HAP-1 (cell line): ENCODE measurements at regions not wholly inside any gene's neighbourhood (a gene's known extent, or its start where the extent isn't known, plus 50 kb on each side); places are given as distances from the start of the nearest gene placed in this dataset.
"Not testable (repeated sequence)": the region's sequence is repeated elsewhere in the genome, so short reads cannot be mapped to it uniquely, and the experiment has no call there.

Experiments
- DNase-seq, 2 experiments: peaks; one replicate each; pipeline ENCODE4 v3.0.0-alpha.2; 2016 to 2020; ENCODE audit warnings: low spot score in 2 of 2
- H3K27me3 ChIP-seq: fragments of 250-450 bp; sonication (Bioruptor Pico); 2 replicates; pipeline ENCODE4 v1.5.1; 2020; ENCODE audit warnings: low read depth, mild to moderate bottlenecking, moderate library complexity
- H3K36me3 ChIP-seq: fragments of 250-450 bp; sonication (Bioruptor Pico); replicated peaks from 2 replicates; pipeline ENCODE4 v1.5.1; 2020; ENCODE audit warnings: mild to moderate bottlenecking
- H3K4me1 ChIP-seq: fragments of 250-450 bp; sonication (Bioruptor Pico); 2 replicates; pipeline ENCODE4 v1.5.1; 2020; ENCODE audit warnings: mild to moderate bottlenecking
- H3K4me3 ChIP-seq: fragments of 250-450 bp; sonication (Bioruptor Pico); 2 replicates; pipeline ENCODE4 v1.5.1; 2020; ENCODE audit warnings: mild to moderate bottlenecking, moderate library complexity
- H3K9me3 ChIP-seq: fragments of 250-450 bp; sonication (Bioruptor Pico); 2 replicates; pipeline ENCODE4 v1.5.1; 2020; ENCODE audit warnings: mild to moderate bottlenecking, moderate library complexity
- in situ Hi-C: fragments of 300-500 bp; cut with MboI; formaldehyde crosslinking; loops from 3 replicates; pipeline ENCODE4 v1.14.3; 2020; ENCODE audit warnings: low sequenced_read_pairs, inconsistent platforms, mixed read lengths

DNA sequence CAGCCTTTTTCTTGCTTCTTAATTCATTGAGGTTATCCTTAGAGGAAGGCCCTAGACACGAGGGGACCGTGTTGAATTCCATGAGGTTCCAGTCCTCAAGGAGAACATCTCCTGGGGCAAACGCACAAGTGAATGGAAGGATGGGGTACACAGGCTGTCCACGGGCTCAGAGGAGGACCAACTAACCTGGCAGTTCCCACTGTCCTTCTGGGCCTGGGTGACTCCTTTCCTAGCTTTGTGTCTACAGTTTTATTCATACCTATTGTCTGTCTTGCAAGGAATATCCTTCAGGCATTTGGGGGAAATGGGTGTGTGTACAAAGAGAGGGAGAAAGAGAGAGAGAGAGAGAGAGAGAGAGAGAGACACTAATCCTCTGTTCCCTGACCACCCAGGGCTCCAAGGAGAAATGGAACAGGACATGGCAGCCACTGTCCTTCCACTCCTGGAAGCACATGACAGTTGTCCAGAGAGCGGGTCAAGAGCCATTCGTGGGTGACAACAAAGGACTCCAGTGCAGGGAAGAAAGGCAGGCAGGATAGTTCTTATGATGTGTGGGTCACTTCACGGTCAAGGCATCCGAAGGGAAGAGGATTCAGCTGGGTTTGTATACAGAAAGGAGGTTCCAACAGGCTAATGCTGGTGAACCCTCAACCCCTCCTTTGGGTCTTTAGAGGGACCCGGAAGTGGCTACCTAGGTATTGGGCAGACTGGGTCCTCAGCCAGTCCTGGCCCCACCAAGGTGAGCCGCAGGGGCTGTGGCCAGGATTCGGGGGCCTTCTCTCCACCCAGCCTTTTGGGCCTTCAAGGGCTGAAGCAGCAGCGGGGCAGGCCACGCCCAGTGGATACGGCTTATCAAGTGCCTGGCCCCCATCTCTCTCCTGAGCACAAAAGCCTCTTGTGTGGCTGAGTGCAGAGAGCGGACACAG, 150.6 kb downstream of the MYCN start:
- Histone ChIP-seq H3K9me3 (no peaks in the 10 kb centered on the region), H3K36me3 (no peaks in the 10 kb centered on the region), H3K27me3 (no peaks in the 10 kb centered on the region), H3K4me1 (no peaks in the 10 kb centered on the region), H3K4me3 (no peak overlapping the region)
- DNase-seq: no peak
- in situ Hi-C loops: no loop called here

DNA sequence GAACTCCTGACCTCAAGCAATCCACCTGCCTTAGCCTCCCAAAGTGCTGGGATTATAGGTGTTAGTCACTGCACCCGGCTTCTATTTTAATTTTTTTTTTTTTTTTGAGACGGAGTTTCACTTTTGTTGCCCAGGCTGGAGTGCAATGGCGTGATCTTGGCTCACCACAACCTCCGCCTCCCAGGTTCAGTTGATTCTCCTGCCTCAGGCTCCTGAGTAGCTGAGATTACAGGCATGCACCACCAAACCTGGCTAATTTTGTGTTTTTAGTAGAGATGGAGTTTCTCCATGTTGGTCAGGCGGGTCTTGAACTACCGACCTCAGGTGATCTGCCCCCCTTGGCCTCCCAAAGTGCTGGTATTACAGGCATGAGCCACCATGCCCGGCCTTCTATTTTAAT, 149.1 kb downstream of the MYCN start:
- H3K9me3 ChIP-seq, in situ Hi-C loops, DNase-seq, H3K27me3 ChIP-seq, H3K4me3 ChIP-seq, H3K36me3 ChIP-seq, H3K4me1 ChIP-seq: not testable (repeated sequence)

DNA sequence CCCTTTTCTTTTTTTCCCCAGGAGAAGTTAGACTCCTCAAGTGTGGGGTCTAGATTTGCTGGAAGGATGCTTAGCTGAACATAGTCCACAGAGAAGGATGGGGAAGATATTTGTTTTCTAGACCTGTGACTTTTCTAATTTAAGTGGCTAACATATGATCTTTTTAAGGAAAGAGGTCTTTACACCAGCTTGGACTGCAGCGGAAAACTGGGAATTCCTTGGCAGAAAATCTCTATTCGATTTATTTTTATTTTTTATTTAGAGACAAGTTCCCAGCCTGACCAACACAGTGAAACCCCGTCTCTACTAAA, 148.4 kb downstream of the MYCN start:
- DNase-seq: no peak
- in situ Hi-C loops: no loop called here

DNA sequence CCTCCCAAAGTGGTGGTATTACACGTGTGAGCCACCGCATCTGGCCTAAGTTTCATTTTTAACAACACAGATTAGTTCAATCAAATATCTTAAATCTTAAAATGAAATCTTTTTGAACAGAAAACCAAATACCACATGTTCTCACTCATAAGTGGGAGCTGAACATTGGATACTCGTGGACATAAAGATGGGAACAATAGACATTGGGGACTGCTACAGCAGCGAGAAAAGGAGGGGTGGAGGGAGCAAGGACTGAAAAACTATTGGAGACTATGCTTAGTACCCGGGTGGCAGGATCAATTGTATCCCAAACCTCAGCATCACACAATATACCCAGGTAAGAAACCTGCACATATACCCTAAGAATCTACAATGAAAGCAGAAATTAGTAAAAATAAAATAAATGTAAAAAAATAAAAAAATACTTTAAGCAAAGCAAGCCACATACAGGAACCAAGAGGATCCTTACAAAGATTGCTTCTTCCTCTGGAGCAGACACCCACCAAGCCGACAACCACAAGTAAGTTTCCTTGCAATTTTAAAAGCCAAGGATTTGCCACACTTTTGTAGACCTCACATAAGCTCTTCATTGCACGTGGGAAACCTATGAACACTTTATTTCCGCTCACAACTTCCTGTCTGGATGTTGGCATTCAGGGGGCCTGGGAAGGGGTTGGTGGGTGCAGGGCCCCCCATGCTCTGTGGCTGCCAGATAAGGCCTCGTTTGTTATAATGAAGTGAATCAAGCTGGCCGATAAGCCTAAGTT, 147.9 kb downstream of the MYCN start:
- H3K4me3 ChIP-seq: no peak overlapping the region
- H3K9me3 ChIP-seq: no peaks in the 10 kb centered on the region
- in situ Hi-C loops: no loop called here
- no peaks in the 10 kb centered on the region for H3K27me3 ChIP-seq
- H3K36me3 ChIP-seq: no peaks in the 10 kb centered on the region
- no peak for DNase-seq
- no peaks in the 10 kb centered on the region for H3K4me1 ChIP-seq

More for the DNA sequence above, 148.4 kb downstream of the MYCN start:
- Histone ChIP-seq H3K36me3 (no peaks in the 10 kb centered on the region), H3K27me3 (no peaks in the 10 kb centered on the region), H3K9me3 (no peaks in the 10 kb centered on the region), H3K4me3 (no peak overlapping the region), H3K4me1 (no peaks in the 10 kb centered on the region)

DNA sequence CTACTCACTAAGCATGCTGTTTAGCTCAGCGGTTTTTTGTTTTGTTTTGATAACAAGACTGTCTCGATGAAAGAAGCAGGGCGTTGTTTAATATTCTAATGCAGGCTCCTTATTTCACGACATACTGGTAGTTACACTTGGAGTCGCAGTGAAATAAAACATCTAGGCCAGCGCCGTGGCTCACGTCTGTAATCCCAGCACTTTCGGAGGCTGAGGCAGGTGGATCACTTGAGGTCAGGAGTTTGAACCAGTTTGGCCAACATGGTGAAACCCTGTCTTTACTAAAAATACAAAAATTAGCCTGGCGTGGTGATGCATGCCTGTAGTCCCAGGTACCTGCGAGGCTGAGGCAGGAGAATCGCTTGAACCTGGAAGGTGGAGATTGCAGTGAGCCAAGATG, 145.8 kb downstream of the MYCN start:
- H3K4me1 ChIP-seq, in situ Hi-C loops, H3K36me3 ChIP-seq, H3K4me3 ChIP-seq, DNase-seq, H3K9me3 ChIP-seq, H3K27me3 ChIP-seq: not testable (repeated sequence)

- DNase-seq: no peak
- no peaks in the 10 kb centered on the region for H3K27me3 ChIP-seq
- in situ Hi-C loops: no loop called here
- H3K36me3 ChIP-seq: no peaks in the 10 kb centered on the region
- no peak overlapping the region for H3K4me3 ChIP-seq
- H3K4me1 ChIP-seq: no peaks in the 10 kb centered on the region
- H3K9me3 ChIP-seq: no peaks in the 10 kb centered on the region
These were observed 144.7 kb downstream of the MYCN start for GRCh38 chr2:16085073-16085472.

DNA sequence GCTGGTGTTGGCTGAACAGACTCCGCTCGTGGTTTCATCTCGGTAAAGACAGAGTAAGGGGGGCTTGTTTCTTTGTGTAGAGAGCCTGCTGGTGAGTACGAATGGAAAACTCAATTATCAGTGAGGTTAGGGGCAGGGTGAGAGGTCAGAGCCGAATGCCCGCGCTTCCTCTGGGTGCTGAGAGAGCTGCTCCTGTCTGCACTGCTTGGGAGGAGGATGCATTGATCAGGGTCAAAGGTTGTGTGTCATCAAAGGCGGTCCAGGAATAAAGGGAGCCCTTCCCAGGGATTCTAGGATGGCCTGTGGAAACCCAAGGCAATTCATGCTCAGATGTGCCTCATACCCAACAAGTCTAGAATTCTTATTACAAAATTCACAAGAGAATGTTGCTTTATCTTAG, 143.9 kb downstream of the MYCN start:
- in situ Hi-C loops: no loop called here
- no peaks in the 10 kb centered on the region for H3K27me3 ChIP-seq
- H3K9me3 ChIP-seq: no peaks in the 10 kb centered on the region
- H3K4me1 ChIP-seq: no peaks in the 10 kb centered on the region
- DNase-seq: no peak
- no peaks in the 10 kb centered on the region for H3K36me3 ChIP-seq
- H3K4me3 ChIP-seq: no peak overlapping the region

GRCh38 chr2:16082276-16082675, 141.9 kb downstream of the MYCN start:
- DNase-seq: no peak
- H3K4me3 ChIP-seq: no peak overlapping the region
- in situ Hi-C loops: no loop called here
- H3K27me3 ChIP-seq: no peaks in the 10 kb centered on the region
- no peaks in the 10 kb centered on the region for H3K4me1 ChIP-seq
- H3K9me3 ChIP-seq: no peaks in the 10 kb centered on the region
- H3K36me3 ChIP-seq: no peaks in the 10 kb centered on the region

- no peak for DNase-seq
- in situ Hi-C loops: no loop called here
- Histone ChIP-seq H3K9me3 (no peaks in the 10 kb centered on the region), H3K27me3 (no peaks in the 10 kb centered on the region), H3K4me1 (no peaks in the 10 kb centered on the region), H3K36me3 (no peaks in the 10 kb centered on the region), H3K4me3 (no peak overlapping the region)
These were observed 141.2 kb downstream of the MYCN start for GRCh38 chr2:16081316-16082200.

DNA sequence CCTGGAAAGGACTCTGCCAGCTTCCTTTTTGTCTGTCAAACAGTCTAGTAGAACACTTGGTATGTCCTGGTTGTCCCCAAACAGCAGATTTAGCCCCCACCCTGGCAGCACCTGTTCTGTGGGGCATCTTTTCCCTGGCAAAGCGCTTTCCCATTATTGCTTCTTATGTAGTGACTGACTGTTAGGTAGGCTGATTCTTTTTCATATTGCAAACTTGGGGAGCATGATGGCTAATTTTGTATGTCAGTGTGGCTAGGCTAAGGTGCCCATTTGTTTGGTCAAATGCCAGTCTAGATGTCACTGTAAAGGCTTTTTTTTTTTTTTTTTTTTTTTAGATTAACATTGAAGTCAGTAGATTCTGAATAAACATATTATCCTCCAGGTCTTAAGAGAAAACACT, 140.2 kb downstream of the MYCN start:
- no peaks in the 10 kb centered on the region for H3K36me3 ChIP-seq
- H3K4me3 ChIP-seq: no peak overlapping the region
- no peaks in the 10 kb centered on the region for H3K9me3 ChIP-seq
- no peaks in the 10 kb centered on the region for H3K27me3 ChIP-seq
- in situ Hi-C loops: no loop called here
- H3K4me1 ChIP-seq: no peaks in the 10 kb centered on the region
- no peak for DNase-seq

- DNase-seq: no peak
- H3K27me3 ChIP-seq: no peaks in the 10 kb centered on the region
- no peak overlapping the region for H3K4me3 ChIP-seq
- no peaks in the 10 kb centered on the region for H3K36me3 ChIP-seq
- in situ Hi-C loops: no loop called here
- no peaks in the 10 kb centered on the region for H3K9me3 ChIP-seq
- no peaks in the 10 kb centered on the region for H3K4me1 ChIP-seq
These were observed 139.7 kb downstream of the MYCN start for GRCh38 chr2:16080071-16080470.

DNA sequence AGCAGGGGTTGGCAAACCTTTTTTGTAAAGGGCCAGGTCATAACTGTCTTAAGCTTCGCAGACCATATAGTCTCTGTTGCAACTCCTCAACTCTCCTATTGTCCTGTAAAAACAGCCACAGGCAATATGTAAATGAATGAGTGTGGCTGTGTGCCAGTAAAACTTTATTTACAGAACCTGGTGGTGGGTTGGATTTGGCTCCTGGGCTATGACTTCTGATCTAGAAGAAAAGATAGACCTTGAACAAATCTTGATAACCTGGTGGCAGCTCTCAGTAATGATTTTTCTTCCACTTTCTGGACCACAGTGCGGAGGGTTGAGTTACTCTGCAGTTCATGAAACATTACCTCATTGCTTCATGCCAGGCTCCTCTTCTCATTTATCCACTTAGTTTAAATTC, 139.3 kb downstream of the MYCN start:
- Histone ChIP-seq H3K4me1 (no peaks in the 10 kb centered on the region), H3K9me3 (no peaks in the 10 kb centered on the region), H3K36me3 (no peaks in the 10 kb centered on the region), H3K4me3 (no peak overlapping the region), H3K27me3 (no peaks in the 10 kb centered on the region)
- DNase-seq: peak; percentile 15 to 38
- in situ Hi-C loops: no loop called here

DNA sequence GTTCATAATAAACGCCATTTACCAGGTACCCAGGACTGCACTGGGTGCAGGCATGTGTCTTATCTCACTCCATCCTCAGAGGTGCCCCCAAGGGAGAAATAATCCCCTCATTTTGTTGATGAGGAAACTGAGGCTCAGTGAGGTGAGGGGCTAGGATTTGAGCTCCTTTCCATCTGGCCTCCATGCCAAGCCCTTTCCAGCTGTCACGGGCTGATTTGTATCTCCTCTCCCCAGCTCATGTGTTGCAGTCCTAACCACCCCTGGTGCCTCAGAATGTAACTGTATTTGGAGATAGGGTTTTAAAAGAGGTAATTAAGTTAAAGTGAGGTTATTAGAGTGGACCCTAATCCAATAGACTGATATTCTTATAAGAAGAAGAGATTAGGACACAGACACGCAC, 137.3 kb downstream of the MYCN start:
- Histone ChIP-seq H3K9me3 (no peaks in the 10 kb centered on the region), H3K36me3 (no peaks in the 10 kb centered on the region), H3K27me3 (no peaks in the 10 kb centered on the region), H3K4me1 (no peaks in the 10 kb centered on the region), H3K4me3 (no peak overlapping the region)
- in situ Hi-C loops: no loop called here
- DNase-seq: no peak

- no peaks in the 10 kb centered on the region for H3K9me3 ChIP-seq
- H3K4me1 ChIP-seq: no peaks in the 10 kb centered on the region
- no peak for DNase-seq
- H3K4me3 ChIP-seq: no peak overlapping the region
- no peaks in the 10 kb centered on the region for H3K27me3 ChIP-seq
- in situ Hi-C loops: no loop called here
- H3K36me3 ChIP-seq: no peaks in the 10 kb centered on the region
These were observed 136.6 kb downstream of the MYCN start for GRCh38 chr2:16076911-16077310.
